WI38 (cell line): ENCODE measurements at regions not wholly inside any gene's neighbourhood (a gene's known extent, or its start where the extent isn't known, plus 50 kb on each side); places are given as distances from the start of the nearest gene placed in this dataset.

Experiments
- H3K4me3 ChIP-seq: 2 replicates; pipeline ENCODE4 v1.5.1; 2011; ENCODE audit warnings: low read depth, mild to moderate bottlenecking, control low read depth, low read length
- TF ChIP-seq, protein P1 (sequence below): IDR thresholded peaks from 2 replicates; pipeline ENCODE4 v1.5.1; 2012; ENCODE audit warnings: low read depth, mild to moderate bottlenecking, control low read depth, low read length

DNA sequence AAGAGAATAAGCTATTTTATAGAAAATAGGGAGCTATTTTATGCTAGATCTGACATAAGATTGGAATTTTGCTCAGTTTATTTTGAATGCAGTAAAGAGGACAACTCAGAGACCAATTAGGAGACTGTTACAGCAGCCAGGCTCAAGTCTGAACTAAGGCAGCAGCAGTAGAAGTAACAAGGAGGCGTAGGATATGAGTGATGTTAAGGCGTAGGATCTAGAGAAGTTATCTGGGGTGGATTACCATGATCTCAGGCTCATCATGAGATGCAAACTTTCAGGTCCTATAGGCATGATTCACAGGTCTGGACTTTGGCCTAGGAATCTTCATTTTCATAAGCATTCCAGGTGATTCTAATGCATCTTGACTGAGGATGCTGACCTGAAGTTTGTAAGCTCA lies 108.9 kb upstream of the BLID start:
- H3K4me3 ChIP-seq: no peak overlapping the region
- TF ChIP-seq, protein P1, sequence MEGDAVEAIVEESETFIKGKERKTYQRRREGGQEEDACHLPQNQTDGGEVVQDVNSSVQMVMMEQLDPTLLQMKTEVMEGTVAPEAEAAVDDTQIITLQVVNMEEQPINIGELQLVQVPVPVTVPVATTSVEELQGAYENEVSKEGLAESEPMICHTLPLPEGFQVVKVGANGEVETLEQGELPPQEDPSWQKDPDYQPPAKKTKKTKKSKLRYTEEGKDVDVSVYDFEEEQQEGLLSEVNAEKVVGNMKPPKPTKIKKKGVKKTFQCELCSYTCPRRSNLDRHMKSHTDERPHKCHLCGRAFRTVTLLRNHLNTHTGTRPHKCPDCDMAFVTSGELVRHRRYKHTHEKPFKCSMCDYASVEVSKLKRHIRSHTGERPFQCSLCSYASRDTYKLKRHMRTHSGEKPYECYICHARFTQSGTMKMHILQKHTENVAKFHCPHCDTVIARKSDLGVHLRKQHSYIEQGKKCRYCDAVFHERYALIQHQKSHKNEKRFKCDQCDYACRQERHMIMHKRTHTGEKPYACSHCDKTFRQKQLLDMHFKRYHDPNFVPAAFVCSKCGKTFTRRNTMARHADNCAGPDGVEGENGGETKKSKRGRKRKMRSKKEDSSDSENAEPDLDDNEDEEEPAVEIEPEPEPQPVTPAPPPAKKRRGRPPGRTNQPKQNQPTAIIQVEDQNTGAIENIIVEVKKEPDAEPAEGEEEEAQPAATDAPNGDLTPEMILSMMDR: no peak

DNA sequence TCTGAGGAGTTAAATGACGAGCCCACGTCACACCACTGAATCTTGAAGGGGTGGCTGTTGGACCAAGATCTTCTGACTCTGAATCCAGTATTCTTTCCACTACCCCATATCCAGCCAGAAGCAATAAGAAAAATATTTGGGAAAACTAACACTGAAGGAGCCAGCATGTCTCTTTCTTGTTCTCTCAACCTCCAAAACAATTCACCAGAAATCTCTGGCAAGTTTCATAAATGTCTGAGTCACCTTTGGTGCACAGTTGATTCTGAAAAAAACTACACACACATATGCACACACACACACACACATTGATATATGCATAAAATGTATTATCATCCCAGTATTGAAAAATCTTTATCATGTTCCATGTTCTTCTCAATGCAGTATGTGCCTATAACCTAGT lies 104.3 kb upstream of the BLID start:
- TF ChIP-seq, protein P1: no peak
- H3K4me3 ChIP-seq: no peak overlapping the region

DNA sequence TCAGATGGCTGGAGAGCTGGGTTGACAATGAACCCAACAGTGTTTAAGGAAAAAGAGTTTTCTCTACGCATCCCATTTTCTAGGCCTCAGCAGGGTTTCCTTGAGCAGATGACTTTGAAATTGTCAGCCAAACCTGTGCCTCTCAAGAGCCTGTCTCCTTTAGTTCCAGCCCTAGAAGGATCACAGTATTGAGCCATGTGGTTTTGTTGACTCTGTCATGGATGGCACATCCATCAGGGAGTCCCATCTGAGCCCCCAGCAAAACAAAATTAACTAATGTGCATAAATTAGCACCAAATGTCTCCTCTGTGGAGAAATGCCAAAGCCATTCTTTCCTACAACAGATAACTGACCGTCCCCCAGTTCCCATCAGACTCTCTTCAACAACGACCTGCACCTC lies 103.8 kb upstream of the BLID start:
- TF ChIP-seq, protein P1: no peak
- H3K4me3 ChIP-seq: no peak overlapping the region

GRCh38 chr11:122215244-122215992 lies 99.4 kb upstream of the BLID start:
- no peak overlapping the region for H3K4me3 ChIP-seq
- TF ChIP-seq, protein P1: peak; percentile 87

GRCh38 chr11:122214567-122214966 lies 98.6 kb upstream of the BLID start:
- H3K4me3 ChIP-seq: no peak overlapping the region
- TF ChIP-seq, protein P1: no peak

- H3K4me3 ChIP-seq: no peak overlapping the region
- TF ChIP-seq, protein P1: no peak
These were observed 98.1 kb upstream of the BLID start for GRCh38 chr11:122214080-122214479.

- no peak overlapping the region for H3K4me3 ChIP-seq
- TF ChIP-seq, protein P1: no peak
These were observed 97.2 kb upstream of the BLID start for GRCh38 chr11:122213171-122213570.
